ENCODE measurements at regions not wholly inside any gene's neighbourhood (a gene's known extent, or its start where the extent isn't known, plus 50 kb on each side); places are given as distances from the start of the nearest gene placed in this dataset.

GRCh38 chr15:92846741-92847140, 53.4 kb upstream of the CHD2 start:
- Histone ChIP-seq H4K20me1 (ENCODE audit: insufficient read depth, low read length, poor library complexity, severe bottlenecking) (no peaks in the 10 kb centered on the region), H3K4me2 (ENCODE audit: low read depth, low read length, poor library complexity, severe bottlenecking) (no peak overlapping the region), H3K4me1 (ENCODE audit: insufficient read depth, low read length, poor library complexity, severe bottlenecking) (peaks cover 19% of the 10 kb centered on the region), H3K9ac (ENCODE audit: low read depth, low read length, poor library complexity, severe bottlenecking) (no peak overlapping the region), H3K4me3 (ENCODE audit: low read length, poor library complexity, severe bottlenecking) (no peak overlapping the region), H3F3A (ENCODE audit: low read depth) (no peaks in the 10 kb centered on the region), H3K79me2 (ENCODE audit: insufficient read depth, low read length) (no peaks in the 10 kb centered on the region), H2AFZ (ENCODE audit: low read length) (no peak overlapping the region), H3K9me2 (replicated peaks; ENCODE audit: low read depth, low read length) (no peaks in the 10 kb centered on the region), H3K36me3 (ENCODE audit: insufficient read depth, low read length) (no peaks in the 10 kb centered on the region), H3K9me3 (ENCODE audit: insufficient read depth, low read depth, low read length) (no peaks in the 10 kb centered on the region; the same call in 1 of the 2 replicates), H3K27me3 (ENCODE audit: insufficient read depth, low read length, poor library complexity, severe bottlenecking) (no peaks in the 10 kb centered on the region)
- no peak for TF ChIP-seq CTCF (conservative IDR thresholded peaks at IDR 0.05; ENCODE audit: low read length)
- TF ChIP-seq EZH2phosphoT487 (IDR thresholded peaks at IDR 0.05; ENCODE audit: borderline replicate concordance), result no peak

- Histone ChIP-seq H3K9ac (ENCODE audit: low read depth, low read length, poor library complexity, severe bottlenecking) (no peak overlapping the region), H2AFZ (ENCODE audit: low read length) (no peak overlapping the region), H3K9me2 (replicated peaks; ENCODE audit: low read depth, low read length) (no peaks in the 10 kb centered on the region), H3K27me3 (ENCODE audit: insufficient read depth, low read length, poor library complexity, severe bottlenecking) (no peaks in the 10 kb centered on the region), H3F3A (ENCODE audit: low read depth) (no peaks in the 10 kb centered on the region), H3K79me2 (ENCODE audit: insufficient read depth, low read length) (no peaks in the 10 kb centered on the region), H3K36me3 (ENCODE audit: insufficient read depth, low read length) (no peaks in the 10 kb centered on the region), H3K4me2 (ENCODE audit: low read depth, low read length, poor library complexity, severe bottlenecking) (no peak overlapping the region), H3K4me1 (ENCODE audit: insufficient read depth, low read length, poor library complexity, severe bottlenecking) (peaks cover 19% of the 10 kb centered on the region), H3K4me3 (ENCODE audit: low read length, poor library complexity, severe bottlenecking) (no peak overlapping the region), H4K20me1 (ENCODE audit: insufficient read depth, low read length, poor library complexity, severe bottlenecking) (no peaks in the 10 kb centered on the region), H3K9me3 (ENCODE audit: insufficient read depth, low read depth, low read length) (no peaks in the 10 kb centered on the region; the same call in 1 of the 2 replicates)
- TF ChIP-seq EZH2phosphoT487 (IDR thresholded peaks at IDR 0.05; ENCODE audit: borderline replicate concordance) (no peak), CTCF (conservative IDR thresholded peaks at IDR 0.05; ENCODE audit: low read length) (no peak)
Measured at GRCh38 chr15:92847841-92848240, 52.3 kb upstream of the CHD2 start.

GRCh38 chr15:92848464-92848851, 51.7 kb upstream of the CHD2 start:
- Histone ChIP-seq H3K4me2 (ENCODE audit: low read depth, low read length, poor library complexity, severe bottlenecking) (no peak overlapping the region), H3F3A (ENCODE audit: low read depth) (no peaks in the 10 kb centered on the region), H3K9me2 (replicated peaks; ENCODE audit: low read depth, low read length) (no peaks in the 10 kb centered on the region), H3K4me3 (ENCODE audit: low read length, poor library complexity, severe bottlenecking) (no peak overlapping the region), H3K9me3 (ENCODE audit: insufficient read depth, low read depth, low read length) (no peaks in the 10 kb centered on the region; the same call in 1 of the 2 replicates), H4K20me1 (ENCODE audit: insufficient read depth, low read length, poor library complexity, severe bottlenecking) (no peaks in the 10 kb centered on the region), H2AFZ (ENCODE audit: low read length) (no peak overlapping the region), H3K9ac (ENCODE audit: low read depth, low read length, poor library complexity, severe bottlenecking) (no peak overlapping the region), H3K27me3 (ENCODE audit: insufficient read depth, low read length, poor library complexity, severe bottlenecking) (no peaks in the 10 kb centered on the region), H3K4me1 (ENCODE audit: insufficient read depth, low read length, poor library complexity, severe bottlenecking) (peaks cover 19% of the 10 kb centered on the region), H3K36me3 (ENCODE audit: insufficient read depth, low read length) (no peaks in the 10 kb centered on the region), H3K79me2 (ENCODE audit: insufficient read depth, low read length) (no peaks in the 10 kb centered on the region)
- TF ChIP-seq CTCF (conservative IDR thresholded peaks at IDR 0.05; ENCODE audit: low read length) (no peak), EZH2phosphoT487 (IDR thresholded peaks at IDR 0.05; ENCODE audit: borderline replicate concordance) (no peak)

All from Loucy (cell line).